Right renal cortex interstitium (tissue), 3 donors: ENCODE measurements at regions not wholly inside any gene's neighbourhood (a gene's known extent, or its start where the extent isn't known, plus 50 kb on each side); places are given as distances from the start of the nearest gene placed in this dataset.

Experiments
- DNase-seq, 3 donors: peaks; one replicate each; pipeline ENCODE4 v3.0.0-alpha.2; 2013; ENCODE audit warnings: low read depth in 3 of 3, low spot score in 2 of 3

DNA sequence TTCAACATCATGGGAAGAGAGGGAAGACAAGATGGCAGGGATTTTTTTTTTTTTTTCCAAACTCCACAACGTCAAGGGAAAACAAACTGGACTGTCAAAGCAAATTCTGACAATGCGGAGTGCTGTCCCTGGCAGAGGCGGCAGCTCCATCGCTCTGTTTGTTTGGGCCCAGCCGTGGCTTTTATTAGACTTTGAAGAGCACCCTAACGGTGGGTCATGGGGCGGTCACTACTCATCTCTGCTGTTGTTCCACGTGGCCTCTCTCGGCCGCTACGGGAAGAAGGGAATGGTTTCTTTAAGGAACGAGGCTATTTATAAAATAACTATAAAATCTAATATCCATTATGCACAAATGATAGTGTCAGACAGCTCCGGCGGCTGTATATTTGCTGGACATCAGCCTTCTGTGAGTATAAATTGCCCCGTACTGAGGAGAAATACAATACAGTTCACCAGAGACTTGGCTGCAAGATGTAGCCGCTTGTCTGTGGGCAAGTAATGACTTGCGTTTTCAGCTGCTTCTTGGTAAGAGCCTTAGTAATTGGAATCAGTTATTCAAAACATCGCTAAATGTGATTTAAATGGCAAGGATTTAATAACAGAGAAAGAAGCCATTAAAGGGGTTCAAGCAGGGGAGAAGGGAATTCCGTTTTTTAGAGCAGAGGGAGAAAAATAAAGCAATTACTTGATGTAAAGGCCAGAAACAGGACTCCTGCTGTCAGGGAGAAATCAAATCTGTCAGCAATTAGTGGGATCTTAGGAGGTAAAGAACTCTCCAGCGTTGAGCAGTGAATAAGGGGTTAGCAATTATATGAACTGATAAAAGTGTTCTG, 61.7 kb upstream of the RAB11FIP2 start:
- no peak for DNase-seq

DNA sequence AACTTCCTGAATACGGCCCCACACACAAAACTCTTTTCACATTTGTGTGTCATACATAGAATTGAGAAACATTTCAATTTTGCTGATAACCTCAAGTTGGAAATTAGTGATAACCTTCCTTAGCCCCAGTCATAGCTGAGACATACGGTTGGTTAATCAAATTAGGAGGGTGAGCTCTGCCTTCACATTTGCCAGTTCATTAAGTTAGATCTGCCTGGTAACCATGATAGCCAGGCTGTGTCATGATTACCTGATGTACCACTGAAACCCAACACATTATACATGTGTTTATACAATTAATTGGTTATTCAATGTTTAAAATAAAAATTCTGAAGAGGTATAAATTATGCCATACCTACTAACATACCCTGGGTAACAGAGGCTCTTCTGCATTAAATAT, 60.8 kb upstream of the RAB11FIP2 start:
- DNase-seq: no peak

DNA sequence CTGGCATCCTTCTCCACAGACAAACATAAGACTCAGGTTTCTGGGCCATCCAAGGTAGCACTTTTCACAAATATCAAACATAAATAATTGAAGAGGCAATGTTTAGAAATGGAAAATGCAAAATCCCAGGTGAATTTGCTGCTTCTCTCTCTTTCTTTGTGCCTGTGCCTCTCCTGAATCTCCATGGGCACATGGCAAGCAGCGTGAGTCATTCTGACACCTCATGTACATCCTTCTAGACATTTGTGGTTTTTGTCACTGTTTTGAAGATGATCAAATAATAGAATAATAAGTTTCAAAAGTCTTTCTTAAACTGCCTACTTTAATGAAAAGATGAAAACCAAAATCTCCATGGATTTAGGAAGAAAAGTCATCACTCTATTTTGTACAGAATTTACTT, 60.3 kb upstream of the RAB11FIP2 start:
- DNase-seq: no peak

DNA sequence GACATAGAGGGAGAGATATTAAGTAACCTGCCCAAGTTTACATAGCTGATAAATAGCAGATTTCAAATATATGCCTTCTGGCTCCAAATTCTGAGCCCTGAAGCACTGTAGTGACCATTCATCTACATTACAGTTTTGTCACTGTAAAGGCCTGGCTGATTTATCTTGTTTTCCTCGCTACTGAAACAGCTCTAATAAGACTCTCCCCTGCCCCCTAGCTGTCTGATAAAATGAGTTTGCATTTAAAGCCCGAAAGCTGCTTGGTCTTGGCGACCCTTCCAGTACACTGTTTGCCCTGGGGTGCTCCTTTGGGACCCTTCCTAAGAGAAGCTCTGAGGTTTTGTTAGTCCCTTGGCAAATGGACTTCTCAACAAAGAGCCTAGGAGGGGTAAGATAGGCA, 59.7 kb upstream of the RAB11FIP2 start:
- DNase-seq: no peak

DNA sequence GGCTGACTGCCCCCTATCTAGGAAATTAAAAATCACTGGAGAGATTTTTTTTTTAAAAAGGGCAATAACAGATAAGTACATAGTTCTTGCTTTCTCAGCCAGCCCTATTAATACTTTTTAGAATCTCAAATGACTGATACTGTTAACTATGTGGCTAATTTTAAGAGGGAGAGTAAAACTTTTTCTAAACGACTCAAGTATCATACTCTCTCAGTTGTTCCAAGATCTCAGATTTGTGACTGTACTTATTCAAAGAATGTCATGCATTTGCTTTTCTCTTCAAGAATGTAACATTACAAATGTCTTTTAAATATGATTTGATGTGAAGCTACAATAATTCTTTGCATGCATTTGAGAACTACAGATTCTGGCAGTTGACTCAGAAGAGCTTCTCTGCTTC, 55.4 kb upstream of the RAB11FIP2 start:
- no peak for DNase-seq

DNA sequence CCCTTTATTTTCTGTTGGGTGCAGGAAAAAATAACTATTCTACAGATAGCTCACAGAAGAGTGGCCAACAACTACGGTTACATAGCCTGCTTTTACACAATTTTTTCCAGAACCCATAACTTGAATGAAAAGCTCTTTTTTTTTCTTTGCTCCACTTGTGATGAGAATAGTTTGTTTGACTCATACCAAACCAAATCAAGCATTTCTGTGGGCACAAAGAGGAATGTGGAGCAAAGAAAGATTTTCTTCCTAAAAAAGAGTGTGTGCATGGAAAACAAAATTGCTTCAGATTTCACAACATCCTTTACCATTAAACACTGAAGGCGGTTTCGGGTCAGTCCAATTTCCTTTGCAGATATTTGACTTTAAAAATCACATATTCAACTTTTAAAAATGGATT, 54.8 kb upstream of the RAB11FIP2 start:
- DNase-seq: no peak
